ENCODE measurements at regions not wholly inside any gene's neighbourhood (a gene's known extent, or its start where the extent isn't known, plus 50 kb on each side); places are given as distances from the start of the nearest gene placed in this dataset.

DNA sequence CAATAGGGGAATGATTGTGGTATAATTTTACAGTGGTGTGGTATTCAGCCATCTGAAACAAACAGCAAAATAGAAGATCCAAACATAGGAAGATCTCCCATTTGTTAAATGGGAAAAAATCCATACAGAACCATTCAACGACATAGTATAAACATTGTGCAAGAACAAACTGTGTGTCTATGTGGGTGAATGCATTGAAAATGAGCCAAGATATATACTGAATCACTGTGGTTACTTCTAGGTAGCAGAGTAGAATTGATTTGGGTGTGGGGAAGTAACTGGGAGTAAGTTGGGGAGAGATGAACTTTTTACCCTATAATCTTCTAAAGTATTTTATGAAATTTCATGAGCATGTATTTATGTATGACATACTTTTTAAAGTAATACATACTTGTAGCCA is 123.1 kb upstream of the UMPS start:
- TF ChIP-seq, protein P1, sequence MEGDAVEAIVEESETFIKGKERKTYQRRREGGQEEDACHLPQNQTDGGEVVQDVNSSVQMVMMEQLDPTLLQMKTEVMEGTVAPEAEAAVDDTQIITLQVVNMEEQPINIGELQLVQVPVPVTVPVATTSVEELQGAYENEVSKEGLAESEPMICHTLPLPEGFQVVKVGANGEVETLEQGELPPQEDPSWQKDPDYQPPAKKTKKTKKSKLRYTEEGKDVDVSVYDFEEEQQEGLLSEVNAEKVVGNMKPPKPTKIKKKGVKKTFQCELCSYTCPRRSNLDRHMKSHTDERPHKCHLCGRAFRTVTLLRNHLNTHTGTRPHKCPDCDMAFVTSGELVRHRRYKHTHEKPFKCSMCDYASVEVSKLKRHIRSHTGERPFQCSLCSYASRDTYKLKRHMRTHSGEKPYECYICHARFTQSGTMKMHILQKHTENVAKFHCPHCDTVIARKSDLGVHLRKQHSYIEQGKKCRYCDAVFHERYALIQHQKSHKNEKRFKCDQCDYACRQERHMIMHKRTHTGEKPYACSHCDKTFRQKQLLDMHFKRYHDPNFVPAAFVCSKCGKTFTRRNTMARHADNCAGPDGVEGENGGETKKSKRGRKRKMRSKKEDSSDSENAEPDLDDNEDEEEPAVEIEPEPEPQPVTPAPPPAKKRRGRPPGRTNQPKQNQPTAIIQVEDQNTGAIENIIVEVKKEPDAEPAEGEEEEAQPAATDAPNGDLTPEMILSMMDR (IDR thresholded peaks at IDR 0.05): no peak
- no peak for TF ChIP-seq REST (IDR thresholded peaks at IDR 0.05; ENCODE audit: insufficient read depth in 1 of 2, low read depth in 2 of 2, low read length in 1 of 2)
- TF ChIP-seq POLR2AphosphoS5 (IDR thresholded peaks at IDR 0.05; ENCODE audit: low read depth, low read length): no peak
